WTC11 (cell line): ENCODE measurements at regions not wholly inside any gene's neighbourhood (a gene's known extent, or its start where the extent isn't known, plus 50 kb on each side); places are given as distances from the start of the nearest gene placed in this dataset.

Experiments used
- ATAC-seq: fragments of 200-7000 bp; cut with Tn5 transposase; 2 replicates; pipeline ENCODE4 v1.10.0; 2021; ENCODE audit warnings: mild to moderate bottlenecking, moderate library complexity
- CTCF ChIA-PET: fragments of 300-600 bp; sonication (Branson Sonifier 250); formaldehyde crosslinking; loops from one replicate; lab custom pipeline; 2021; ENCODE audit warnings: antibody characterized with exemption; lab: Charles Lee
- POLR2A ChIA-PET: fragments of 350-600 bp; sonication (Branson Sonifier 250); formaldehyde crosslinking; loops from one replicate; lab custom pipeline; 2021; ENCODE audit warnings: antibody characterized with exemption; lab: Charles Lee
- DNase-seq: peaks from one replicate; pipeline ENCODE4 v3.0.0; 2021; ENCODE audit warnings: low spot score
- H3K27ac Mint-ChIP-seq: 2 replicates; pipeline ENCODE4 v1.8.0; 2021; ENCODE audit warnings: mixed read lengths
- H3K27me3 Mint-ChIP-seq: 2 replicates; pipeline ENCODE4 v1.8.0; 2021; ENCODE audit warnings: low read depth, mild to moderate bottlenecking, moderate library complexity, mixed read lengths
- H3K36me3 Mint-ChIP-seq: 2 replicates; pipeline ENCODE4 v1.8.0; 2021; ENCODE audit warnings: mixed read lengths
- H3K4me1 Mint-ChIP-seq: 2 replicates; pipeline ENCODE4 v1.8.0; 2022; ENCODE audit warnings: mixed read lengths
- H3K4me3 Mint-ChIP-seq: 2 replicates; pipeline ENCODE4 v1.8.0; 2021; ENCODE audit warnings: mild to moderate bottlenecking, moderate library complexity, mixed read lengths
- H3K9me3 Mint-ChIP-seq: 2 replicates; pipeline ENCODE4 v1.8.0; 2021; ENCODE audit warnings: mixed read lengths
- AFF4 ChIP-seq: sonication (generic); formaldehyde crosslinking; IDR thresholded peaks from 2 replicates; pipeline ENCODE4 v1.8.1; 2023; ENCODE audit warnings: mild to moderate bottlenecking, missing genetic modification reagents, borderline replicate concordance
- ATF6 ChIP-seq: sonication (generic); formaldehyde crosslinking; IDR thresholded peaks from 2 replicates; pipeline ENCODE4 v1.8.1; 2023; ENCODE audit warnings: mild to moderate bottlenecking, missing genetic modification reagents
- ELF4 ChIP-seq: sonication (generic); formaldehyde crosslinking; IDR thresholded peaks from 2 replicates; pipeline ENCODE4 v1.8.1; 2022; ENCODE audit warnings: low read depth, mild to moderate bottlenecking, moderate library complexity, missing genetic modification reagents
- FOXJ3 ChIP-seq: sonication (generic); formaldehyde crosslinking; IDR thresholded peaks from 2 replicates; pipeline ENCODE4 v1.9.0; 2021; ENCODE audit warnings: missing genetic modification reagents, mild to moderate bottlenecking, borderline replicate concordance
- GTF2I ChIP-seq: fragments of 250-450 bp; sonication (Bioruptor Pico); conservative IDR thresholded peaks from 2 replicates; pipeline ENCODE4 v1.4.0; 2021; ENCODE audit warnings: mild to moderate bottlenecking
- IRF2 ChIP-seq: sonication (generic); formaldehyde crosslinking; IDR thresholded peaks from 2 replicates; pipeline ENCODE4 v1.8.0; 2022; ENCODE audit warnings: low read depth, missing genetic modification reagents, borderline replicate concordance
- JAZF1 ChIP-seq: fragments of 250-450 bp; sonication (Bioruptor Pico); IDR thresholded peaks from 2 replicates; pipeline ENCODE4 v1.9.0; 2021; ENCODE audit warnings: moderate library complexity, mild to moderate bottlenecking, inconsistent platforms
- KAT7 ChIP-seq: sonication (generic); formaldehyde crosslinking; IDR thresholded peaks from 2 replicates; pipeline ENCODE4 v1.8.1; 2023; ENCODE audit warnings: missing genetic modification reagents, mild to moderate bottlenecking, borderline replicate concordance
- MAX ChIP-seq: sonication (generic); formaldehyde crosslinking; IDR thresholded peaks from 2 replicates; pipeline ENCODE4 v1.8.0; 2022; ENCODE audit warnings: mild to moderate bottlenecking, missing genetic modification reagents
- NFATC4 ChIP-seq: fragments of 250-450 bp; sonication (Bioruptor Pico); IDR thresholded peaks from 2 replicates; pipeline ENCODE4 v1.9.0; 2021; ENCODE audit warnings: mild to moderate bottlenecking
- NFE2L1 ChIP-seq: sonication (generic); formaldehyde crosslinking; IDR thresholded peaks from 2 replicates; pipeline ENCODE4 v1.8.1; 2023; ENCODE audit warnings: missing genetic modification reagents
- NR1H2 ChIP-seq: sonication (generic); formaldehyde crosslinking; IDR thresholded peaks from 2 replicates; pipeline ENCODE4 v1.9.0; 2021; ENCODE audit warnings: mild to moderate bottlenecking, moderate library complexity, missing genetic modification reagents
- OVOL2 ChIP-seq: fragments of 250-450 bp; sonication (Bioruptor Pico); IDR thresholded peaks from 2 replicates; pipeline ENCODE4 v1.9.0; 2021; ENCODE audit warnings: mild to moderate bottlenecking, borderline replicate concordance
- RELA ChIP-seq: sonication (generic); formaldehyde crosslinking; IDR thresholded peaks from 2 replicates; pipeline ENCODE4 v1.8.1; 2022; ENCODE audit warnings: missing genetic modification reagents, mild to moderate bottlenecking, borderline replicate concordance
- SMAD4 ChIP-seq: sonication (generic); formaldehyde crosslinking; IDR thresholded peaks from 2 replicates; pipeline ENCODE4 v1.8.0; 2022; ENCODE audit warnings: mild to moderate bottlenecking, missing genetic modification reagents
- SOX15 ChIP-seq: fragments of 250-450 bp; sonication (Bioruptor Pico); IDR thresholded peaks from 2 replicates; pipeline ENCODE4 v1.9.0; 2021; ENCODE audit warnings: mild to moderate bottlenecking
- SP1 ChIP-seq: sonication (generic); formaldehyde crosslinking; conservative IDR thresholded peaks from 2 replicates; pipeline ENCODE4 v1.8.1; 2022; ENCODE audit warnings: missing genetic modification reagents
- TEAD1 ChIP-seq: sonication (generic); formaldehyde crosslinking; IDR thresholded peaks from 2 replicates; pipeline ENCODE4 v1.8.0; 2022; ENCODE audit warnings: mild to moderate bottlenecking, missing genetic modification reagents
- TP53 ChIP-seq: sonication (generic); formaldehyde crosslinking; IDR thresholded peaks from 2 replicates; pipeline ENCODE4 v1.8.1; 2023; ENCODE audit warnings: mild to moderate bottlenecking, missing genetic modification reagents
- USF2 ChIP-seq: sonication (generic); formaldehyde crosslinking; IDR thresholded peaks from 2 replicates; pipeline ENCODE4 v1.8.1; 2023; ENCODE audit warnings: mild to moderate bottlenecking, missing genetic modification reagents, moderate library complexity
- ZNF121 ChIP-seq: sonication (generic); formaldehyde crosslinking; IDR thresholded peaks from 2 replicates; pipeline ENCODE4 v1.8.0; 2023; ENCODE audit warnings: missing genetic modification reagents
- ZNF138 ChIP-seq: sonication (generic); formaldehyde crosslinking; conservative IDR thresholded peaks from 2 replicates; pipeline ENCODE4 v1.8.1; 2022; ENCODE audit warnings: mild to moderate bottlenecking, moderate library complexity, missing genetic modification reagents
- ZNF263 ChIP-seq: sonication (generic); formaldehyde crosslinking; IDR thresholded peaks from 2 replicates; pipeline ENCODE4 v1.8.1; 2022; ENCODE audit warnings: low read depth, mild to moderate bottlenecking, moderate library complexity, missing genetic modification reagents
- ZNF423 ChIP-seq: fragments of 250-450 bp; sonication (Bioruptor Pico); IDR thresholded peaks from 2 replicates; pipeline ENCODE4 v2.1.2; 2022; ENCODE audit warnings: mild to moderate bottlenecking, moderate library complexity
- ZNF512 ChIP-seq: sonication (generic); formaldehyde crosslinking; IDR thresholded peaks from 2 replicates; pipeline ENCODE4 v1.8.1; 2022; ENCODE audit warnings: missing genetic modification reagents, borderline replicate concordance
- TF ChIP-seq, protein P1 (sequence below): fragments of 200-600 bp; IDR thresholded peaks from 2 replicates; pipeline ENCODE4 v1.8.0; 2022; ENCODE audit warnings: antibody characterized with exemption
- TF ChIP-seq, protein P2 (sequence below): fragments of 250-450 bp; sonication (Bioruptor Pico); IDR thresholded peaks from 2 replicates; pipeline ENCODE4 v2.1.2; 2022; ENCODE audit warnings: mild to moderate bottlenecking, moderate library complexity

DNA sequence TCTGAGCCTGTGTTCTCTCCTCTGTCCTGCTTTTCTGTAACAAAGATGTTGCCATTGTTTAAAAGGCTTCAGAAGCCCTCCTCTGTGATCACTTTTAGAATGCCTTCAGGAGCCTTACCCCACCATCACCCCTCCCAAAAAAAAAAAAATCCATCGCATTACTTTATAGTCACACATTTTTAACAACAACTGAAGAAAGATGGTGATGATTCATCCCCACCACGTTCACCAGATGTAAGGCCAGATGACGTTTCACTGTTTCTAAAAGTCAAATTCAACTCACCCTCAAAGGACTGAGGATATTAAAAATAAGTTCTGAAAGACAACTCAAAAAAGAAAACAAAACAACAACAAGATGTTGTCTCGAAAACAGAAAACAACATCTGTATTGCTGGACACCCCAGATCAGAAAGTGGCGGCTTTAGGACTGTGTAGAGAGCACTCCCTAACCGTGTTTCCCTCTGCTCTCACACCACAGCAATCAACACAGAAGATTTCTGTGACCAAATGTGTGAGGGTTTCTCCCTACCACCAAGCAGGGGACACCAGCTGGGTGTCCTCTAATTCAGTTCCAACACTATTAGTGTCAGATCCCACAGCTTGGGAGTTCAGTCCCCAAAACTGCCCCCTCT lies 61.9 kb upstream of the CREB1 start (continued):
- TF ChIP-seq ZNF512 (no peak), ZNF138 (CRISPR knock-in tag) (no peak), SP1 (CRISPR knock-in tag) (no peak), KAT7 (CRISPR knock-in tag) (no peak), MAX (CRISPR knock-in tag) (no peak), RELA (CRISPR knock-in tag) (no peak), ZNF263 (no peak), NR1H2 (no peak), AFF4 (CRISPR knock-in tag) (no peak), SMAD4 (CRISPR knock-in tag) (no peak), FOXJ3 (no peak)
- TF ChIP-seq, protein P1, sequence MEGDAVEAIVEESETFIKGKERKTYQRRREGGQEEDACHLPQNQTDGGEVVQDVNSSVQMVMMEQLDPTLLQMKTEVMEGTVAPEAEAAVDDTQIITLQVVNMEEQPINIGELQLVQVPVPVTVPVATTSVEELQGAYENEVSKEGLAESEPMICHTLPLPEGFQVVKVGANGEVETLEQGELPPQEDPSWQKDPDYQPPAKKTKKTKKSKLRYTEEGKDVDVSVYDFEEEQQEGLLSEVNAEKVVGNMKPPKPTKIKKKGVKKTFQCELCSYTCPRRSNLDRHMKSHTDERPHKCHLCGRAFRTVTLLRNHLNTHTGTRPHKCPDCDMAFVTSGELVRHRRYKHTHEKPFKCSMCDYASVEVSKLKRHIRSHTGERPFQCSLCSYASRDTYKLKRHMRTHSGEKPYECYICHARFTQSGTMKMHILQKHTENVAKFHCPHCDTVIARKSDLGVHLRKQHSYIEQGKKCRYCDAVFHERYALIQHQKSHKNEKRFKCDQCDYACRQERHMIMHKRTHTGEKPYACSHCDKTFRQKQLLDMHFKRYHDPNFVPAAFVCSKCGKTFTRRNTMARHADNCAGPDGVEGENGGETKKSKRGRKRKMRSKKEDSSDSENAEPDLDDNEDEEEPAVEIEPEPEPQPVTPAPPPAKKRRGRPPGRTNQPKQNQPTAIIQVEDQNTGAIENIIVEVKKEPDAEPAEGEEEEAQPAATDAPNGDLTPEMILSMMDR = no peak

GRCh38 chr2:207468488-207468887 lies 61.3 kb upstream of the CREB1 start:
- ATAC-seq (no peak), DNase-seq (no peak)
- POLR2A ChIA-PET = no interaction called here
- no peaks in the 10 kb centered on the region for H3K9me3 Mint-ChIP-seq
- peaks cover 18% of the 10 kb centered on the region for H3K4me1 Mint-ChIP-seq
- TF ChIP-seq NFATC4 (CRISPR knock-in tag) = no peak
- no peak for TF ChIP-seq ATF6 (CRISPR knock-in tag)
- TF ChIP-seq NFE2L1 (CRISPR knock-in tag) = no peak
- no peak for TF ChIP-seq ZNF121 (CRISPR knock-in tag)
- no peak for TF ChIP-seq GTF2I (CRISPR knock-in tag)
- TF ChIP-seq USF2 (CRISPR knock-in tag) = no peak
- no peak for TF ChIP-seq ELF4 (CRISPR knock-in tag)
- no peak for TF ChIP-seq JAZF1 (CRISPR knock-in tag)
- TF ChIP-seq IRF2 (CRISPR knock-in tag) = no peak
- TF ChIP-seq SMAD4 (CRISPR knock-in tag) = no peak
- TF ChIP-seq SOX15 (CRISPR knock-in tag) = no peak
- TF ChIP-seq ZNF423 (CRISPR knock-in tag) = no peak
- no peak for TF ChIP-seq TP53
- TF ChIP-seq OVOL2 (CRISPR knock-in tag) = no peak
- TF ChIP-seq, protein P2, sequence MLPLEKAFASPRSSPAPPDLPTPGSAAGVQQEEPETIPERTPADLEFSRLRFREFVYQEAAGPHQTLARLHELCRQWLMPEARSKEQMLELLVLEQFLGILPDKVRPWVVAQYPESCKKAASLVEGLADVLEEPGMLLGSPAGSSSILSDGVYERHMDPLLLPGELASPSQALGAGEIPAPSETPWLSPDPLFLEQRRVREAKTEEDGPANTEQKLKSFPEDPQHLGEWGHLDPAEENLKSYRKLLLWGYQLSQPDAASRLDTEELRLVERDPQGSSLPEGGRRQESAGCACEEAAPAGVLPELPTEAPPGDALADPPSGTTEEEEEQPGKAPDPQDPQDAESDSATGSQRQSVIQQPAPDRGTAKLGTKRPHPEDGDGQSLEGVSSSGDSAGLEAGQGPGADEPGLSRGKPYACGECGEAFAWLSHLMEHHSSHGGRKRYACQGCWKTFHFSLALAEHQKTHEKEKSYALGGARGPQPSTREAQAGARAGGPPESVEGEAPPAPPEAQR = no peak
- no peak for TF ChIP-seq TEAD1 (CRISPR knock-in tag)
- no peaks in the 10 kb centered on the region for H3K27me3 Mint-ChIP-seq
- H3K36me3 Mint-ChIP-seq = no peaks in the 10 kb centered on the region
- H3K27ac Mint-ChIP-seq = no peak overlapping the region; the same call in 1 of the 2 replicates
- CTCF ChIA-PET = no interaction called here
- no peak overlapping the region for H3K4me3 Mint-ChIP-seq
